GM21737 (cell line): ENCODE measurements at regions not wholly inside any gene's neighbourhood (a gene's known extent, or its start where the extent isn't known, plus 50 kb on each side); places are given as distances from the start of the nearest gene placed in this dataset.
"Not testable (repeated sequence)": the region's sequence is repeated elsewhere in the genome, so short reads cannot be mapped to it uniquely, and the experiment has no call there.

Source experiments
- ATAC-seq: cut with Tn5 transposase; IDR thresholded peaks from one replicate; pipeline ENCODE4 v1.9.1; 2021; ENCODE audit warnings: mild to moderate bottlenecking, moderate library complexity; ENCODE audit not compliant: unreplicated experiment

DNA sequence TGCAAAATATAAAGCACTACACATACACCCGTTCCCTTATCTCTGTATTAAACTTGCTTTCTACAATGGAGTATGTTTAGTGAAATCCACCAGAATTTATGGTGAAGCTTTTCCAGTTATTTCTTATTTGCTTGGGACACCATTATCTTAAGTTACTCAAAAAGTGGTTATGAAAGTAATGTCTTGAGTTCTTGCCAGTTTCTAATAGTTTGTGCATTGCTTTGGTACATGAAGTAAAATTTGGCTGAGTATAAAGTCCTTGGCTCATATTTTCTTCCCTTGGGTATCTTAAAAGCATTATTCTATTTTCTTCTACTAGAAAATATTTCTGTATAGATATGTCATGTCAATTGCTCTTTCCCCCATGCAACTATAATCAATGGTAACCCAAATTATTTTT lies 85.2 kb downstream of the POLR1F start:
- ATAC-seq: no peak

DNA sequence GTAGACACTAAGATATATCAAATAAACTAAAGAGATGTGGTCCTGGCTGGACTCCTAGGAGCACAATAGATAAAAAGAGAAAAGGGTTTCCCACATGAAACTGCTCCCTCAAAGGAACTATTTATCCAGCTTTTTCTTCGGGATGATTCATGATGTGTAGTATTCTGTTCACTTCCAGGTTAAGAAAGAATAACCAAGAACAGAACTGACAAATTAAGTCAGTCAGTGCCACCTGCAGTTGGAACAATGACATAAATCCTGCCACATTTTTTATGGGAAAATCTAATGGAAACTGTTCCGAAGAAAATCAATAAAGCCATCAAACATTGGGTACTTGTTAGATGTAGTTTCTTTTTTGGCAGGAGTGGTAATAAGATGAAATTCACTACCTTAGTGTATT lies 87.1 kb downstream of the POLR1F start:
- ATAC-seq: no peak

DNA sequence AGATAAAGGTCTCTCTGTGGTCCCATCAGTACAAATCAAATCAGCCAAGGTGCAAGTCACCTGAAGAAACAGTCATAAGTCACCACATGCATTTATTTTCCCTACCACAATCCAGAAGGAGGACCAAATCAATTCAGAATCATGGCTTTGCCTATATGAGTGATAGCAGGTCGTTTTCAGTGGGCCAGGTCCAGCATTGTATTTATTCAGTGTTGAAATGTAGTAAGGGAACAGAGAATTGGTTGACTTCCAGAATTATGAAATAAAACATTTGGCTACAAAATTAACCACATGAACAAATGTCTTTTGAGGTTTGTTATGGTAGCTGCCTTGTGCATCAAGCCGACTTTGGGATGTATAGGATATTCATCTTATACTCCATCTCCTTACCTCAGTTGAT lies 88.4 kb downstream of the POLR1F start:
- ATAC-seq: no peak

DNA sequence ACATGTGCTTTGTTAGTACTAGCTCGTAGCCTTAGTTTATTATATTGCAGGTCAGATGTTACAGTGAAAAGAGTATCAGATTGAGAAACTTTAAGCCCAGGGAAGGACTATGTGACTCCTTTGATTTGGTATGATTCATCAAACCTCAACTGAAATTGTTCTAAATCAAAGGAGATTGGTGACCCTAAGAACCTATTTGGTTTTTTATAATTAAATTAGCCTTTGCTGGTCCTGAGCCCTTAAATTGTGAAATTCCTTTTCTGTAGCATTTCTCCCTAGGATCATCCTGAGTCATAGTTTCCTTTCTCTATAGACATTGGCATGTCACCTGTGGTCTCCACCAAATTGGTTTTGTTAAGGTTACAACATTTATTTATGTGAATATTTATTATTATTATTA lies 89.7 kb downstream of the POLR1F start:
- no peak for ATAC-seq

DNA sequence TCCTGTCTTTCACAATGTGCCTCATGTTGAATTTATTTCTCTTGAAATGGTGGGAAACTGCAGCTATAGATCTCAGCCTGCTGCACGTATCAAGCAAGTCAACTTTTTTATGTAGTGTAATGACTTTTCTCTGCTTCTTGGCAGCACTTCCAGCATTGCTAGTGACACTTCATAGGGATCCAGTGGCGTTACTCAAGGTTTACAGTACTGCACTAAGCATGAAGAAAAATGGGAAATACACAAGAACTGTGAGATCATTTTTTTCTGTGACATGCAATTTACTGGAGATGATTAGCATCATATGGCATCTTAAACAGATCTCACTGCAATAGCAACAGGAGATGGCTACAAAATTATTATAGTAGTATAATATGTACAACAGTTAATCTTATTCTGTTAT lies 90.9 kb downstream of the POLR1F start:
- ATAC-seq: no peak

DNA sequence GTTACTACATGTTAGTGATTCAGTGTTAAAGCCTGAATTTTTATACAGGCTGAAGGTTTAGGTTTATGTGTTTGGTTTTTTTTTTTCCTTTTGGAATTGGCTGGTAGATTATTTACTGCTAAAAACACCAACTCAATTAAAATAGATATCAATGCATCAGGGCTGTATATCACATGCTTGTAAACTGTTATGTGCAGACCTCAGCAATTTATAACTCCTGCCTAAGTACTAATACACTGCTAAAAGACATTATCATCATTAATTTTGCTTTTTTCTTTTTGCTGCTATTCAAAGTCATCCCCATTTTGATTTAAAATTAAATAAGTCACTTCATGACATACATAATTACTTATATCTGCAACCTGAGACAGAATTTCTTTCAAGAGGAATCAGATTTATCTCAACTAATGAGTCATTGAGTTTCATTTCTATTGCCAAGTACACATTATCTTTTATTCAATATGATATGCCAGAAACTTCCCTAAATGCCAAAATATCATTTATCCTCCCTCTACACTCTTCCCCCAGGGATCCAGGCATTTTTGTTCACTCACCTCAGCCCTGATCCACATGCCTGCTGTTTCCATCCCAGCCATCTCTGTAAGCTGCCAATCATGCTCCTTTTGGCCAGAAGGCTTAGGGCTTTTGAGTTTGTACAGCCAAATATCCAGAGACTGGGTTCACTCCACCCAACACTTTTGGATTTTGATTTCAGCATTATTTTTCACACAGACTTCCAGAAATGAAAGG lies 98.5 kb downstream of the POLR1F start:
- no peak for ATAC-seq

DNA sequence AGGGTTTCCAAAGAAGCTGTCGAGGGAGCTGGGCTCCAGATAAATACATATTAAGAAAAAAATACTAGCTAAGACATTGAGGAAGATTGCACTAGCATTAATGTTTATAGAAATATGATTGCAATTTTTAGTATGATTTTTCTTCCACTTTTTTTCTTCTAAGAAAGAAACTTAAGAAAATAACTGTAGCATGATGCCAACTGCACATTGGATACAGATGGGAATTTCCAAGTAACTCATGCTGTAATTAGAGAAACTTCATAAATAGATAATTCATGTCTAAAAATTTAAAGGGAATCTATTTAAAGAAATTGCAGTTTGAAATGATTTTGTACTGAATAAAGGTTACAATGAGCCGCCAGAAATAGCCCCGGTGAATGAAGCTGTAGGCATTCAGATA lies 119.4 kb downstream of the POLR1F start:
- ATAC-seq: no peak

DNA sequence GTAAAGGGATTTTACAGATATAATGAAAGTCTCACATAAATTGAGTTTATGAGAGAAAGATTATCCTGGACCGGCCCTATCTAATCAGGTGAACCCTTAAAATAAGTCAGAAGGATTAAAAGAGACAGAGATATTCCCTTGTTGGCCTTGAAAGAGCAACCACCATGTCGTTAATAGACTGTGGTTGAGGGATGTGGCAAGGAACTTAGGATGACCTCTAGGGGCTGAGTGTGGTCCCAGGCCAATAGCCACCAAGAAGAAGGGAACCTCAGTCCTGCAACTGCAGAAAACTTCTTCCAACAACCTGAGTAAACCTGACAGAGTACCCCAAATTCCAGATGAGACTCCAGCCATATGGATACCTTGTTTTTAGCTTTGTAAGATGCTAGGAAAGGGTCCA lies 121.5 kb downstream of the POLR1F start:
- no peak for ATAC-seq

DNA sequence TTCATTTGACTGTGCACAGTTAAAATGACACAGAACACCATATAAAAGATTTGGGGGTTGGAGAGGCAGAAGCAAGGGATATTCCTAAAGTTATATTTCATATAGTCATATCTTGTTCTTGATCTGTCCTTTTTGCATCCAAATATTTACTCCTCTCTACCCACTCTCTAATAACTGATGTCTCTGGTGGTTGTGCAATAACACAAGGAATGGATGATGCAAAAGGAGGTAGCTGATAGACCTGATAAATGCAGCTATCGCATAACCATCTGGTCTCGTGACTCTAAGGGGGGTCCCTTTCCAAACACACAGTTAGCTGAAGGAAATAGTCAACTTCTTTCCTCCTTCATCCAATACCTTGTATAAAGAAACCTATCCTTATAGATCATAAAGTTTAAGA lies 123.1 kb downstream of the POLR1F start:
- ATAC-seq: no peak

DNA sequence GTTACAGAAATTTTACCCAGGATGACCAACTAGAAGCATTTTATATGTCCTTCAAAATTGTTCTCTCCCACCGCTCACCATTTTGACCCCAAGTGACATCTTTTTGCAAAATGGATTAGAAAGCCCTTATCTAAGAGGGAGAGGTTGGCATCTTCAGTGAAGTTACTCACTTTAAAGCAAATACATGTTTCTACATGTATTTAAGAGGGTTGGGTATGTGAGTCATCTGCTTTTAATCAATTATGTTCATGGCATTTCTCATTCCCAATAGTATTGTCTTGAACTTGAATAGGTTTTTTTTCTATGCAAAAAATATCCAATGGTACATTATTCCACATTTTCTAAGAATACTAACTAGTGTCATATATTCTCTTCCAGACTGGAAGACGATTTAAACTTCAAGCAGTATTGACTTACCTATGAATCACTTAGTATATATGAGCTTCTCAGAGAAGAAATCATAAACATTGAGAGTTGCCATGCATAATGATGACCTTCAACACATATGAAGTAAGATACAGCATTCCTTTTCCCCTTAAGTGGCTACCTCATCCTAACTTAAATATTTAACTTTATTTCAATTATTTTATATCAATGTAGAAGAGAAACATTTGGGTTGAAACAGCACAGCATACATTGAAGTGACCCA lies 132.8 kb downstream of the POLR1F start:
- no peak for ATAC-seq

DNA sequence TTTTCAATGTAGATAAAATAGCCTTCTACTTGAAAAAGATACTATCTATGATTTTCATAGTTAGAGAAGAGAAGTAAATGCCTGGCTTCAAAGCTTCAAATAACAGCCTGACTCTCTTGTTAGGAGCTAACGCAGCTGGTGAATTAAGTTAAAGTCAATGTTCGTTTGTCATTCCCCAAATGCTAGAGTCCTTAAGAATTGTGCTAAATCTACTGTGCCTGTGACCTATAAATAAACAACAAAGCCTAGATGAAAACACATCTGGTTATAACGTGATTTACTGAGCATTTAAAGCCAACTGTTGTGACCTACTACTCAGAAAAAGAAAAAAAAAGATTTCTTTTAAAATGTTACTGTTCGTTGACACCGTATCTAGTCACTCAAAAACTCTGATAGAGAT lies 134.7 kb downstream of the POLR1F start:
- no peak for ATAC-seq

DNA sequence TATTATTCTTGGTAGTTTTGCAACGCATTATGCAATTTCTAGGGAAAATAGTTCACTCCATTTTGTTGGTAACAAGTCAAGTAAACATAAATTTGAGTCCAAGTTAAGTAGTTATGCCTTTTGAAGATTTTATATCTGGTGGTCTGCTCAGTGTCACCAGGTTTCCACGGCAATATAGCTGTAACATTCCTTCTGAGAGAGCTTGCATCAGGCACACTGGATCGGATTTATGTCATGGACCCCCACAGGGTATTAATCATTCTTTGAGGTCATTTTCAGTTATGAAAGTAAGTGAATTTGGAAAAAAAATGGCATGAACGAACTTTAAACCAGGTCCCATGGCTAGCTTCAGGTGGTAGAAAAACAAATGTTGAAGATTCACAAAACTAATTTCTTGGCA lies 136.3 kb downstream of the POLR1F start:
- ATAC-seq: no peak

DNA sequence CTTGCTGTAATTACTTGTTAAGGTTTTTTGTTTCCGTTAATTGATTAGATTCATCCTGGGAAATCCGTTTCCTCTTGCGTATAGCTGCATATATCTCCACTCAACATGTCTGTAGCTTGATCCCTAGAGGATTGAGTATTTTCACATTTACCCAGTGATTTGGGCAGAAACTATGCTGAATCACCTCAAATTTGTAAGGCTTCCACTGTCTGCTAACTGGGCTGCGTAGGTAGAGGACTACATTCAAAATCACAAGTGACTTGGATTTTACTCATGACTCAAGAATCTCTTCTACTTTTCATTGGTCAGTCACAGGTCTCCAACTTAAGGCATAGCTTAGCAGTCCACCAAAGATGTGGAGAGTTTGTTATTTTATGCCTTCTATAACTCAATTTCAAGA lies 141.8 kb downstream of the POLR1F start:
- ATAC-seq: no peak

DNA sequence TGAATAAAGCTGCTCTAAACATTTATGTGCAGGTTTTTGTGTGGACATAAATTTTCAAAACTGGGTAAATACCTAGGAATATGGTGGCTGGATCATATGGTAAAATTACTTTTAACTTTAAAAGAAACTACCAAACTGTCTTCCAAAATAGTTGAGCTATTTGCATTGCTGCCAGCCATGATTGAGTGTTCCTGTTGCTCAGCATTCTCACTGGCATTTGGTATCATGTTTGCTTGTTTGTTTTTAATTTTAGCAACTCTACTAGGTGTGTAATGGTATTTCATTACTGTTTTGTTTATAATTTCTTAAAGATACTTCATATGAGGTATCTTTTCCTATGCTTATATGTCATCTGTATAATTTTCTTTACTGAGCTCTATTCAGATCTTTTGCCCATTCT lies 143.2 kb downstream of the POLR1F start:
- no peak for ATAC-seq

DNA sequence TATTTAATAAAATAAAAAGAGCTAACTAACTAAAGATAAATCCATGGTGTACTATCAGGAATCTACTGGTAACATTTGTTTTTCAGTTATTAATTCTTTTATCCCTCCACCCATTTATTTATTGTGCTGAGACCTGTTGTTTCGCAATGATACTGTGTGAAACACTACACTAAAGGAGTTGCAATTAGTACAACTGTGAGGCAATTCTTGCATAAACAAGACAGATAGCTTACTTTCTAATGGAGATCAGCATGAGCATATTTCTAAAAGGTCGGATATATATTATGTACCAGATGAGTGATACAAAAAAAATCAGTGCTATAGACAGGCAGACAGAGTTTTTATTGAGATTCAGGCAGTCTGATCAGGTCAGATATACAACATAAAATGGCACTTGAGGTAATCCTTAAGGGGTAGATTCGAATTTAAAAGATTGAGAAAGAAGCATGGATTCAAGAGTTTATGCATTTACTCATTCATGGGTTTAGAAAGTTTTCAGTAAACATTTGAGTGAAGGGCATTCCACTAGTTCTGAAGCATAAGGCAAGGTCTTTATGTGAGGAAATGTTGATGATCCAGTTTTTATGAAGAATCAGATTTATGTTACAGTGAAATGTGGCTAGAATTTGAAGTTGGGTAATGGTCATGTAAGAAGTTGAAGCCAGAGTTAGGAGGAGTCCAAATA lies 147.6 kb downstream of the POLR1F start:
- no peak for ATAC-seq

DNA sequence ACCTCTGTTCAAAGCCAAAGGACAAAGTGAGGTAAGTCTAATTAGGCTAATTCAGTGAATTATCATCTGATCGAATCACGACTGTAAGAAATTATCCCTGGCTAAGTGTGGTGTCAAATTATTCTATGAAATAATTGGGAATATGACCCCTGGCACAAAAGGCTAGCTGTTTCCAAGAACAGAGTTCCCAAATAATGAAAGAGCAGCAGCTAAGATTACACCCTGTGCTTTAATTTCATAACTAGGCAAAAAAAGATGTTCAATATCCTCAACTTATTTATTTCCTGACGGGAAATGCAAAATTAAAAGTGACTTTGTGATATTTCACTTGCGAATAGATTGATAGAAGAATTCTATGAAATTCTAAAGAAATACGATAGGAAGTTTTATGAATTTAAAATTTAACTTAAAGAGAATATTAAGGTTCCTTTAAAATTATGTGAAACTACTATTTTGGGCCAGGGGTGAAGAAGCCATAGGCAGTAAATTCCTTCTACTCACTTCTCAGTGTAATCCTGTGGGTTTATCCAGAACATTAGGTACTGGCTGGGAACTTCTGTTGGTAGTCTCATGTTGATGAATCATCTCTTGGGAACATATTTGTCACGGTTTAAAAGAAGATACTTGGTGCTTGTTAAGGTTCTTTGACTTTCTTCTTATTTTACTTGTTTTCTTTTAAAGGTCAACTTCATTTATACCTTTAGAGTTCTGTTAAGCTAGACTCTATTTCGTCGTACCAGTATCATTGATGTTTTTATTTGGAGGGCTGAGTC lies 148.5 kb downstream of the POLR1F start:
- ATAC-seq: no peak

DNA sequence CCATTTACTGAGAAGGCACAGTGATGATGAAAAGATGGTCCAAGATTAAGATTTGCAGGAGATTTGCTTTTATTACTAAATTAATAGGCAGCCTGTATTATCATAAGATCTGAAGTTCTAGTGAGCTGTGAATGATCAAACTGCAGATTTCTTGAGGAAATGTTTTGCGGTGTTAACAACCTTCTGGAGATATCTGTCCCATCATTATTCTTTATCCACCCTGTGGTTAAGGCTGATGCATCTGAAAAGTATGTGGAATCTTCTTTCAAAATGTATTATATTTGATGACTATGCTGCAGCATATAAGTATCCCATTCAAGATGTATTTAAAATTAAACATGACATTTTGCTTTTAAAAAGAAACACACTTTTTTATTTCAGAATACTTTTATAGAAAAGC lies 150.3 kb downstream of the POLR1F start:
- ATAC-seq: no peak

DNA sequence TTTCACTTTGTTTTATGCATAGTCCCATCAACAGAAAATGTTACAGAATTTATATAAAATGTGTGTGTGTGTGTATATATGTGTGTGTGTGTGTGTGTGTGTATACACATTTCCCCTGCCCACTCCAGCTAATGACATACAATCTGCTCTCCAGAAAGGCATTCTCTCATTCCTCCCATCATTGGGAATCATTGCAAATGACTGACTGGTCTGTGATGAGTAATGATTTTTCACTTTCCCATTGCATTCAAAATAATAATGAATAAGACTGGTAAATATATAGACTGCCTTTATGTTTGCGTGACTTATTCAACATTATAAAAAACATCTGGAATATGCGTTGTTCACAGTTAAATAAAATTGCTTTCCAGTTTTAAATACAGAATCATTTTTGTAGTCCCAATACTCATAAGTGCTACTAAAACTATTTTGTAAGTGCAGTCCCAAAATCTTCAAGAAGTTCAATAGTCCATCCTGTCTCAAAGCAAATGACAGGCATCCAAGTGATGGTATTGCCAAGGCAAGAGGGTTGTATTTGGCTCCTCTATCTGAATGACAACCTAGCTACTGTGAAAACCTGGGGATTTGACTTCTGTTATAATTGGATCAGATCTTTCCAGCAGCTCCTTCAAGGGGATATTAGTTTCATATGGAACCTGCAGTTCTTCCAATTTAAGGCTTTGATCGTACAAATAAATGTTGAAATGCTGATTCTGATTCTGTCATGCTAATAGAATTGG lies 150.9 kb downstream of the POLR1F start:
- ATAC-seq: no peak

DNA sequence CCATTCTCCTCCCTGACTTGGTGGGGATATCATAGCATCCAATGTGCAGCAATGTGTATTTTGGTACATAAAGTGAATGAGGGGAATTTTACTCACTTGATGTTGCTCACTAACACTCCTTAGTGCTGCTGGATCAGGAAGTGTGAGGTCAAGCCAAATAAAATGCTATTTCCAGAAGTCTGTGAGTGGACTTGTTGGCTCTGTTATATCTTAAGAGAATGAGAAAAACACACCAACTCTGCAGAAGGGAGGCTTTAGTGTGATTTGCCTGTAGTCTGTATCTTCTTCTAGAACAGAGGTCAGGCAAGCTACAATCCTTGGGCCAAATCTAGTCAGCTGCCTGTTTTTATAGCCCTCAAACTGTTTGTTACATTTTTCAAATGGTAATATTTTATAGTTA lies 154.3 kb downstream of the POLR1F start:
- ATAC-seq: no peak

DNA sequence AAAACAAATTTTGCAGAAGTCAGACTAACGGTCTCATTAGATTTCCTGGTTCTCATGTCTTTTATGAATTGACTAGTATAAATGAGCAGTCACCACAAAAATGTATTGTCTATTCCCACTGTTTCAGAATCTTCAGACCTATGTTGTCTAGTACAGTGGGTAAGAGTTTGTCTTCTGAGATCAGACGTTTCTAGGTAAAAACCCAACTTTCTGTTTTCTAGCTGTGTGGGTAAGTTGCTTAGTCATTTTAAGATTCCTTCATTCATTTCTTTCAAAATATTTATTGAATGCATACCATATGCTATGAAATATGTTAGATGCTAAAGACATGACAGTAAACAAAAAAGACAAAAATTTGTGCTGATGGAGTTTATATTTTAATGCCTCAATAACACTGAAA lies 156.3 kb downstream of the POLR1F start:
- no peak for ATAC-seq

DNA sequence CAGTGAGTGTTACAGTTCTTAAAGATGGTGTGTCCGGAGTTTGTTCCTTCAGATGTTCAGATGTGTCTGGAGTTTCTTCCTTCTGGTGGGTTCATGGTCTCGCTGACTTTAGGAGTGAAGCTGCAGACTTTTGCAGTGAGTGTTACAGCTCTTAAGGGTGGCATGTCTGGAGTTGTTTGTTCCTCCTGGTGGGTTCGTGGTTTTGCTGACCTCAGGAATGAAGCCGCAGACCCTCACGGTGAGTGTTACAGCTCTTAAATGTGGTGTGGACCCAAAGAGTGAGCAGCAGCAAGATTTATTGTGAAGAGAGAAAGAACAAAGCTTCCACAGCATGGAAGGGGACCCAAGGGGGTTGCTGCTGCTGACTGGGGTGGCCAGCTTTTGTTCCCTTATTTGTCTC lies 159.6 kb downstream of the POLR1F start:
- not testable (repeated sequence) for ATAC-seq
